ENCODE measurements at regions not wholly inside any gene's neighbourhood (a gene's known extent, or its start where the extent isn't known, plus 50 kb on each side); places are given as distances from the start of the nearest gene placed in this dataset.

- no peak for TF ChIP-seq CTCF (conservative IDR thresholded peaks at IDR 0.05)
- no peak overlapping the region for H3K27ac ChIP-seq
Observed at GRCh38 chr5:88130211-88130815, 138.3 kb downstream of the TMEM161B start.

- no peak overlapping the region for H3K27ac ChIP-seq
- no peak for TF ChIP-seq CTCF (conservative IDR thresholded peaks at IDR 0.05)
Observed at GRCh38 chr5:88128813-88129212, 139.8 kb downstream of the TMEM161B start.

GRCh38 chr5:88119535-88120125 lies 149.0 kb downstream of the TMEM161B start:
- H3K27ac ChIP-seq: no peak overlapping the region
- TF ChIP-seq CTCF (conservative IDR thresholded peaks at IDR 0.05): no peak

- TF ChIP-seq CTCF (conservative IDR thresholded peaks at IDR 0.05): no peak
- H3K27ac ChIP-seq: no peak overlapping the region
Observed at GRCh38 chr5:88118179-88118578, 150.5 kb downstream of the TMEM161B start.

GRCh38 chr5:88117546-88117945 lies 151.1 kb downstream of the TMEM161B start:
- no peak overlapping the region for H3K27ac ChIP-seq
- no peak for TF ChIP-seq CTCF (conservative IDR thresholded peaks at IDR 0.05)

- no peak overlapping the region for H3K27ac ChIP-seq
- TF ChIP-seq CTCF (conservative IDR thresholded peaks at IDR 0.05): no peak
Observed at GRCh38 chr5:88116396-88116795, 152.2 kb downstream of the TMEM161B start.

GRCh38 chr5:88115211-88115610 lies 153.4 kb downstream of the TMEM161B start:
- H3K27ac ChIP-seq: no peak overlapping the region
- TF ChIP-seq CTCF (conservative IDR thresholded peaks at IDR 0.05): no peak

Data from VCaP (cell line).